Chondrocyte (in vitro differentiated cells): ENCODE measurements at regions not wholly inside any gene's neighbourhood (a gene's known extent, or its start where the extent isn't known, plus 50 kb on each side); places are given as distances from the start of the nearest gene placed in this dataset.

Experiments used
- DNase-seq: peaks from one replicate; pipeline ENCODE4 v3.0.0; 2021; ENCODE audit warnings: mixed read lengths, low spot score
- H3K27ac Mint-ChIP-seq: one replicate; pipeline ENCODE4 v1.8.0; 2021; ENCODE audit warnings: mild to moderate bottlenecking, moderate library complexity, mixed read lengths; ENCODE audit not compliant: unreplicated experiment
- H3K27me3 Mint-ChIP-seq: 2 replicates; pipeline ENCODE4 v1.8.0; 2021; ENCODE audit warnings: low read depth, mixed read lengths
- H3K36me3 Mint-ChIP-seq: 2 replicates; pipeline ENCODE4 v1.8.0; 2021; ENCODE audit warnings: low read depth, mixed read lengths
- H3K4me1 Mint-ChIP-seq: 2 replicates; pipeline ENCODE4 v1.8.0; 2021; ENCODE audit warnings: low read depth, mild to moderate bottlenecking, mixed read lengths
- H3K4me3 Mint-ChIP-seq: one replicate; pipeline ENCODE4 v1.8.0; 2021; ENCODE audit warnings: mild to moderate bottlenecking, moderate library complexity, mixed read lengths; ENCODE audit not compliant: unreplicated experiment
- H3K9me3 Mint-ChIP-seq: 2 replicates; pipeline ENCODE4 v1.8.0; 2021; ENCODE audit warnings: low read depth, mixed read lengths
- TF ChIP-seq, protein P1 (sequence below): fragments of 200-600 bp; sonication (generic); IDR thresholded peaks from 2 replicates; pipeline ENCODE4 v1.5.0; 2021; ENCODE audit warnings: antibody characterized with exemption, mild to moderate bottlenecking, moderate library complexity

DNA sequence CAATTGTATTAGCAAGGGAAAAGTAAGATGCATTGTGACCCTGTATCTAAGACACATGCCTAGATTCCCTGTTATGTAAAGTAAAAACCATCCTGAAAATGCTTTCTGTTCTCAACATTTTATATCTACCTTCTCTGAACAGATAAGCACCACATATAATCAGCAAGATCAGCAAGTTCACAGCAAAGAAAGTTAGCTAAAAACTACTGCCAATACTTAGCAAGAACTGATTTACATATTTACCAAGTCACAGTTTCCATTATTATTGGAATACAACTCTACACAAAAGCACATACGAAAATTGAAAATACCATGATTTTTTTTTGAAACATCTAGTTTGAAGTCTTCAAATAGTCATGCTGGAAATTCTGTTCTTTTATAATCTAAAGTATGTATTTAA lies 1118.1 kb downstream of the TAF11L14 start:
- DNase-seq = no peak
- TF ChIP-seq, protein P1, sequence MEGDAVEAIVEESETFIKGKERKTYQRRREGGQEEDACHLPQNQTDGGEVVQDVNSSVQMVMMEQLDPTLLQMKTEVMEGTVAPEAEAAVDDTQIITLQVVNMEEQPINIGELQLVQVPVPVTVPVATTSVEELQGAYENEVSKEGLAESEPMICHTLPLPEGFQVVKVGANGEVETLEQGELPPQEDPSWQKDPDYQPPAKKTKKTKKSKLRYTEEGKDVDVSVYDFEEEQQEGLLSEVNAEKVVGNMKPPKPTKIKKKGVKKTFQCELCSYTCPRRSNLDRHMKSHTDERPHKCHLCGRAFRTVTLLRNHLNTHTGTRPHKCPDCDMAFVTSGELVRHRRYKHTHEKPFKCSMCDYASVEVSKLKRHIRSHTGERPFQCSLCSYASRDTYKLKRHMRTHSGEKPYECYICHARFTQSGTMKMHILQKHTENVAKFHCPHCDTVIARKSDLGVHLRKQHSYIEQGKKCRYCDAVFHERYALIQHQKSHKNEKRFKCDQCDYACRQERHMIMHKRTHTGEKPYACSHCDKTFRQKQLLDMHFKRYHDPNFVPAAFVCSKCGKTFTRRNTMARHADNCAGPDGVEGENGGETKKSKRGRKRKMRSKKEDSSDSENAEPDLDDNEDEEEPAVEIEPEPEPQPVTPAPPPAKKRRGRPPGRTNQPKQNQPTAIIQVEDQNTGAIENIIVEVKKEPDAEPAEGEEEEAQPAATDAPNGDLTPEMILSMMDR = no peak
- Mint-ChIP-seq H3K4me1 (no peaks in the 10 kb centered on the region), H3K27me3 (peaks cover 2% of the 10 kb centered on the region), H3K27ac (no peak overlapping the region), H3K4me3 (no peak overlapping the region), H3K9me3 (peaks cover 13% of the 10 kb centered on the region), H3K36me3 (no peaks in the 10 kb centered on the region)

DNA sequence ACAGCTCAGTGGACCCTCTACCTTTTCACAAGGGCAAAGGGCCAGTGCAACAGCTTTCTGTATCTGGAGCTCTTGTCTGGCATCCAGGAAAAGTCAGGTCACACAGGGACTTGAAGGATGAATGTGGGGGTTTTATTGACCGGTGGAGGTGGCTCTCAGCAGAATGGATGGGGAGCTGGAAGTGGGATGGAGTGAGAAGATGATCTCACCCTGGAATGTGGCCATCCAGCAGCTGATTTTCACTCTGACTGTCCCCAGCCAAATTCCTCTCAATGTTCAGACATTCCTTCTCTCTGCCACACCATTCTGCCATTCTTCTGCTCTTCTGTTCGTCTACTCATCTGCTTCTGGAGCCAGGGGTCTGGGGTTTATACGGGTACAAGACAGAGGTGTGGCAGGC lies 1119.9 kb downstream of the TAF11L14 start:
- Mint-ChIP-seq H3K4me1 (no peaks in the 10 kb centered on the region), H3K9me3 (peaks cover 3% of the 10 kb centered on the region), H3K27ac (no peak overlapping the region), H3K4me3 (no peak overlapping the region), H3K27me3 (peaks cover 2% of the 10 kb centered on the region), H3K36me3 (no peaks in the 10 kb centered on the region)
- TF ChIP-seq, protein P1 = no peak
- no peak for DNase-seq

DNA sequence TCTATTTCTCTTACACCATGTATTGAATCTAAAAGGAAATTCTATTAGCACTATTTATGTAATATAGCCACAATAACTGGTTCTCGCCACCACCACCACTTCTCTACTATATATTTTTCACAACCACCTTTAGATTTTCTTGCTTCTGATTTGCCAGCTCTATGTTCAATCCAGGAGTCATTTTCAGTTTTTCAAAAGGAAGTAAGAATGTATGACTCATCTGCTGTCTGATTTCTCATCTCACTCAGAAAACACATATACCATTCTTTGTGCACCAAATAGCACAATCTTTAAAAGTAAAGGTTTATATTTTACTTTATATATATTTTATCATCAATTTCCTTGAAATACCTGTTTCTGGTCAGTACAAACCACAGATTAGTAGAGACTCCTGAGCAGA lies 1127.5 kb downstream of the TAF11L14 start:
- TF ChIP-seq, protein P1 = no peak

DNA sequence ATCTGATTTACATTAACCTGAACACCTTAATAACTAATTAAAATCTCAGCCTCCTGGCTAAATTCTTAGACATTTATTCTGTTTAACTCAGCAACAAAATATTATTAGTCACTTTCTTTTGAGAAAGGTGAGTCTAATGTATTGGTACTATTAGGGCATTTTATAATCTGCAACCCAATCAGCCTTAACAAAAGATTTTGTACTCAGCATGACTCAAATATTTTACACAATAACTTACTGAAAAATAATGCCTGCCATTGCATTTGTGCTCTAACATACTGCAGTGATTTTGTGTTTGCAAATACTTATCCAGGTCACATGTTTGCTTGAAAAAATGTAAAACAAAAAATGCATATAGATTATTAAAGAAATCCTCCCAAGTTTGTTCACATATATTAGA lies 1129.9 kb downstream of the TAF11L14 start:
- peaks cover 7% of the 10 kb centered on the region for H3K27me3 Mint-ChIP-seq
- no peaks in the 10 kb centered on the region for H3K36me3 Mint-ChIP-seq
- H3K9me3 Mint-ChIP-seq = no peaks in the 10 kb centered on the region
- DNase-seq = no peak
- H3K27ac Mint-ChIP-seq = no peak overlapping the region
- TF ChIP-seq, protein P1 = no peak
- peaks cover 3% of the 10 kb centered on the region for H3K4me1 Mint-ChIP-seq
- H3K4me3 Mint-ChIP-seq = no peak overlapping the region

More for the DNA sequence above, 1127.5 kb downstream of the TAF11L14 start:
- H3K9me3 Mint-ChIP-seq = no peaks in the 10 kb centered on the region
- H3K4me3 Mint-ChIP-seq = no peak overlapping the region
- peaks cover 1% of the 10 kb centered on the region for H3K27me3 Mint-ChIP-seq
- no peak for DNase-seq
- H3K36me3 Mint-ChIP-seq = no peaks in the 10 kb centered on the region
- H3K4me1 Mint-ChIP-seq = peaks cover 3% of the 10 kb centered on the region
- H3K27ac Mint-ChIP-seq = no peak overlapping the region

DNA sequence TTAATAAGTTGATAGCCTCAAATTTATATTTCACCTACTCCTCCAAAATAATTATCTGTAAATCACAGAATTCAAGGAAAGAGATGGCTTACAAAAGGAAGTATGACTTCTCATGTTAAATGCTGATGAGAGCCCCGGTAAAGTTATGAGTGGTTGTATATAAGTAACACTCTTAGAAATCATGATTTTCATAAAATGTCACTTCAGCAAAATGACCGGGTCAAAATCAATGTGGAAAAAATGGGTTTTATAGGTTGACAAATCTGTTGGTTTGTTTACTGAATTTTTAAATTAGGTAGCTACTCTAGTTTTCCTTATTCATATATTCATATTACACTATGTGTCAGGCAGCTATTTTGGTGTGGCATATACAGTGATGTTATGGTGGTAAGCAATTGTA lies 1131.0 kb downstream of the TAF11L14 start:
- peaks cover 8% of the 10 kb centered on the region for H3K27me3 Mint-ChIP-seq
- H3K27ac Mint-ChIP-seq = no peak overlapping the region
- H3K9me3 Mint-ChIP-seq = no peaks in the 10 kb centered on the region
- no peak overlapping the region for H3K4me3 Mint-ChIP-seq
- no peak for DNase-seq
- peaks cover 3% of the 10 kb centered on the region for H3K4me1 Mint-ChIP-seq
- no peaks in the 10 kb centered on the region for H3K36me3 Mint-ChIP-seq
- TF ChIP-seq, protein P1 = no peak
